ENCODE measurements at regions not wholly inside any gene's neighbourhood (a gene's known extent, or its start where the extent isn't known, plus 50 kb on each side); places are given as distances from the start of the nearest gene placed in this dataset.

GRCh38 chr14:106838991-106839769, 1312.8 kb downstream of the TMEM121 start:
- no peak overlapping the region for H3K27ac Mint-ChIP-seq
- intact Hi-C loops (cut with micrococcal nuclease): no loop called here
- no peaks in the 10 kb centered on the region for H3K9me3 Mint-ChIP-seq
- ATAC-seq: no peak
- peaks cover 15 to 19% of the 10 kb centered on the region in 2 donors for H3K4me1 Mint-ChIP-seq
- TF ChIP-seq, protein P1, sequence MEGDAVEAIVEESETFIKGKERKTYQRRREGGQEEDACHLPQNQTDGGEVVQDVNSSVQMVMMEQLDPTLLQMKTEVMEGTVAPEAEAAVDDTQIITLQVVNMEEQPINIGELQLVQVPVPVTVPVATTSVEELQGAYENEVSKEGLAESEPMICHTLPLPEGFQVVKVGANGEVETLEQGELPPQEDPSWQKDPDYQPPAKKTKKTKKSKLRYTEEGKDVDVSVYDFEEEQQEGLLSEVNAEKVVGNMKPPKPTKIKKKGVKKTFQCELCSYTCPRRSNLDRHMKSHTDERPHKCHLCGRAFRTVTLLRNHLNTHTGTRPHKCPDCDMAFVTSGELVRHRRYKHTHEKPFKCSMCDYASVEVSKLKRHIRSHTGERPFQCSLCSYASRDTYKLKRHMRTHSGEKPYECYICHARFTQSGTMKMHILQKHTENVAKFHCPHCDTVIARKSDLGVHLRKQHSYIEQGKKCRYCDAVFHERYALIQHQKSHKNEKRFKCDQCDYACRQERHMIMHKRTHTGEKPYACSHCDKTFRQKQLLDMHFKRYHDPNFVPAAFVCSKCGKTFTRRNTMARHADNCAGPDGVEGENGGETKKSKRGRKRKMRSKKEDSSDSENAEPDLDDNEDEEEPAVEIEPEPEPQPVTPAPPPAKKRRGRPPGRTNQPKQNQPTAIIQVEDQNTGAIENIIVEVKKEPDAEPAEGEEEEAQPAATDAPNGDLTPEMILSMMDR (IDR thresholded peaks at IDR 0.05): no peak
- WGBS (ENCODE audit: insufficient coverage): 94% methylated on average over 18 of the region's 18 CpGs
- H3K27ac ChIP-seq (ENCODE audit: low read length): no peak overlapping the region
- no peak overlapping the region for H3K4me3 Mint-ChIP-seq
- no peaks in the 10 kb centered on the region for H3K36me3 Mint-ChIP-seq
- peaks cover 11% of the 10 kb centered on the region for H3K4me1 ChIP-seq (ENCODE audit: control insufficient read depth, insufficient read depth, low read length)
- no peak overlapping the region for H3K4me3 ChIP-seq (ENCODE audit: low read length)
- no peaks in the 10 kb centered on the region for H3K9me3 ChIP-seq (ENCODE audit: control insufficient read depth, insufficient read depth, low read length)
- no peaks in the 10 kb centered on the region for H3K27me3 ChIP-seq (ENCODE audit: control insufficient read depth, insufficient read depth, low read length)
- H3K36me3 ChIP-seq (ENCODE audit: control insufficient read depth, insufficient read depth, low read length): no peaks in the 10 kb centered on the region
- H3K27me3 Mint-ChIP-seq (ENCODE audit: low read depth in 2 of 2): peaks cover 0 to 14% of the 10 kb centered on the region in 2 donors
- DNase-seq: no peak

DNA sequence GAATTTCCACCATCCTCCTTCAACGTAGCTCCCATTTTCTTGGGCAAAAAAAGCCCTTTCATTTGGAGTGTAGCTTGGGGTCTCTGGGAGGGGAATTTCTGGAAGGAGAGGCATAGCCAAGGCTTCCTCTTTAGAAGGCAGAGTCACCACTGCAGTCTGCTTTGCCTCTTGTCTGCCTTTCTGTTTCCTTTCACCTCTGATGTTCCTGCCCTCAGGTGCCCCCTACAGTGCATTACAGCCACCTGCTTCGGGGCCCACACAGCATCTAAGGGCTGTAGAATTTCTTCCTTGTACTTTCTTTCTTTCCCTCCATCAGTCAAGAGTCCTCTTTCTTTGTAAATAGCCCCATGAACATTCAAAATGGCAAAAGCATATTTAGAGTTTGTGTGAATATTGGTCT, 1313.9 kb downstream of the TMEM121 start:
- peaks cover 16% of the 10 kb centered on the region for H3K4me1 ChIP-seq (ENCODE audit: control insufficient read depth, insufficient read depth, low read length)
- Mint-ChIP-seq H3K36me3 (no peaks in the 10 kb centered on the region), H3K4me1 (peaks cover 23 to 29% of the 10 kb centered on the region in 2 donors), H3K9me3 (no peaks in the 10 kb centered on the region), H3K27ac (no peak overlapping the region), H3K27me3 (ENCODE audit: low read depth in 2 of 2) (peaks cover 0 to 10% of the 10 kb centered on the region in 2 donors), H3K4me3 (no peak overlapping the region)
- intact Hi-C loops (cut with micrococcal nuclease): no loop called here
- H3K27ac ChIP-seq (ENCODE audit: low read length): no peak overlapping the region
- no peaks in the 10 kb centered on the region for H3K27me3 ChIP-seq (ENCODE audit: control insufficient read depth, insufficient read depth, low read length)
- no peaks in the 10 kb centered on the region for H3K9me3 ChIP-seq (ENCODE audit: control insufficient read depth, insufficient read depth, low read length)
- WGBS (ENCODE audit: insufficient coverage): no CpG with 5 or more reads among the region's 2 CpGs
- no peak for ATAC-seq
- H3K36me3 ChIP-seq (ENCODE audit: control insufficient read depth, insufficient read depth, low read length): no peaks in the 10 kb centered on the region
- peak in 1 of 2 donors; percentile 56 for DNase-seq
- TF ChIP-seq, protein P1 (IDR thresholded peaks at IDR 0.05): no peak
- no peak overlapping the region for H3K4me3 ChIP-seq (ENCODE audit: low read length)

- TF ChIP-seq, protein P1 (IDR thresholded peaks at IDR 0.05): no peak
- peaks cover 0 to 3% of the 10 kb centered on the region in 2 donors for H3K27me3 Mint-ChIP-seq (ENCODE audit: low read depth in 2 of 2)
- H3K36me3 Mint-ChIP-seq: no peaks in the 10 kb centered on the region
- peaks cover 20% of the 10 kb centered on the region for H3K4me1 ChIP-seq (ENCODE audit: control insufficient read depth, insufficient read depth, low read length)
- H3K4me1 Mint-ChIP-seq: peaks cover 30 to 37% of the 10 kb centered on the region in 2 donors
- WGBS (ENCODE audit: insufficient coverage): 96% methylated on average over 4 of the region's 4 CpGs
- H3K9me3 Mint-ChIP-seq: no peaks in the 10 kb centered on the region
- ATAC-seq (no peak), DNase-seq (no peak)
- no peak overlapping the region for H3K27ac ChIP-seq (ENCODE audit: low read length)
- no peak overlapping the region for H3K4me3 Mint-ChIP-seq
- H3K4me3 ChIP-seq (ENCODE audit: low read length): no peak overlapping the region
- intact Hi-C loops (cut with micrococcal nuclease): no loop called here
- no peak overlapping the region for H3K27ac Mint-ChIP-seq
- no peaks in the 10 kb centered on the region for H3K27me3 ChIP-seq (ENCODE audit: control insufficient read depth, insufficient read depth, low read length)
- H3K36me3 ChIP-seq (ENCODE audit: control insufficient read depth, insufficient read depth, low read length): no peaks in the 10 kb centered on the region
- no peaks in the 10 kb centered on the region for H3K9me3 ChIP-seq (ENCODE audit: control insufficient read depth, insufficient read depth, low read length)
Measured at GRCh38 chr14:106840991-106841390, 1314.6 kb downstream of the TMEM121 start.

DNA sequence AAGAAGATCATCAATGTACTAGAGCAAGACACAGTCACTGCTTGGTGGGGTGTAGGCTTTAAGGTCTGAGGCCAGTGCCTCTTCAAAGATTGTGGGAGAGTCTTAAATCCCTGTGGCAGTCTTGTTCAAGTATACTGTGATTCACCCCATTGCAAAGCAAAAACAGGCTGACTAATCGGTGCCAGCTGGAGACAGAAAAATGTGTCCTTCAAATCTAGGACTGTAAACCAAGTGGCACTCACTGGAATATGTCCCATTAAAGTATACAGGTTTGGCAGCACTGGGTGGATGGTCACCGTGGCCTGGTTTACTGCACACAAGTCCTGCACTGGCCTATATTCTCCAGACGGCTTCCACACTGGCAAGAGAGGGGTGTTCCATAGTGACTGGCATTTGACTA, 1315.3 kb downstream of the TMEM121 start:
- Mint-ChIP-seq H3K36me3 (no peaks in the 10 kb centered on the region), H3K9me3 (no peaks in the 10 kb centered on the region), H3K27me3 (ENCODE audit: low read depth in 2 of 2) (no peaks in the 10 kb centered on the region), H3K4me1 (peaks cover 37 to 44% of the 10 kb centered on the region in 2 donors), H3K4me3 (no peak overlapping the region), H3K27ac (peak overlapping the region in 1 of 2 donors; percentile 27)
- peaks cover 20% of the 10 kb centered on the region for H3K4me1 ChIP-seq (ENCODE audit: control insufficient read depth, insufficient read depth, low read length)
- no peak overlapping the region for H3K27ac ChIP-seq (ENCODE audit: low read length)
- ATAC-seq (no peak), DNase-seq (no peak)
- TF ChIP-seq, protein P1 (IDR thresholded peaks at IDR 0.05): no peak
- no peak overlapping the region for H3K4me3 ChIP-seq (ENCODE audit: low read length)
- H3K27me3 ChIP-seq (ENCODE audit: control insufficient read depth, insufficient read depth, low read length): no peaks in the 10 kb centered on the region
- H3K36me3 ChIP-seq (ENCODE audit: control insufficient read depth, insufficient read depth, low read length): no peaks in the 10 kb centered on the region
- WGBS (ENCODE audit: insufficient coverage): 93% methylated on average over 3 of the region's 3 CpGs
- intact Hi-C loops (cut with micrococcal nuclease): no loop called here
- H3K9me3 ChIP-seq (ENCODE audit: control insufficient read depth, insufficient read depth, low read length): no peaks in the 10 kb centered on the region

Measured in natural killer cell (primary cell).